HepG2 (cell line): ENCODE measurements at regions not wholly inside any gene's neighbourhood (a gene's known extent, or its start where the extent isn't known, plus 50 kb on each side); places are given as distances from the start of the nearest gene placed in this dataset.

Experiments
- ATAC-seq: fragments of 200-7000 bp; cut with Tn5 transposase; 3 replicates; pipeline ENCODE4 v1.9.1; 2020; ENCODE audit warnings: mild to moderate bottlenecking, moderate library complexity
- BruUV-seq: library from RNA; stranded (reverse); fragments of 400-500 nt; replicated peaks from 2 replicates; lab custom pipeline; 2021; lab: Mats Ljungman, UMichigan
- CTCF ChIA-PET: fragments of 300-600 bp; formaldehyde crosslinking; extraction: SDS; loops from one replicate; lab custom pipeline; 2021; ENCODE audit warnings: low total read pairs, inconsistent platforms, low intra/inter-chr PET ratio; lab: Yijun Ruan, JAX
- POLR2A ChIA-PET: fragments of 350-600 bp; sonication (Branson Sonifier 250); formaldehyde crosslinking; loops from one replicate; lab custom pipeline; 2020; ENCODE audit warnings: antibody characterized with exemption, inconsistent platforms; lab: Yijun Ruan, JAX
- DNase-seq: peaks from one replicate; pipeline ENCODE4 v3.0.0-alpha.2; 2015; ENCODE audit warnings: low spot score
- FAIRE-seq: peaks from 3 replicates; lab custom pipeline; 2011; peaks lifted over from hg19 to GRCh38; lab: Jason Lieb, UNC
- H2AFZ ChIP-seq: one replicate; pipeline ENCODE4 v1.6.1; 2011; ENCODE audit warnings: low read length, inconsistent platforms
- H3K27ac ChIP-seq: fragments of 300-600 bp; 3 replicates; pipeline ENCODE4 v1.8.0; 2011; ENCODE audit warnings: mixed run types, mild to moderate bottlenecking, mixed read lengths, low read length, inconsistent platforms; ENCODE audit not compliant: insufficient read depth; ENCODE audit errors: extremely low read length
- H3K27me3 ChIP-seq, 2 experiments: fragments of 200-600 bp in 1 of 2; 2 replicates in 1 of 2; 3 replicates in 1 of 2; pipeline versions ENCODE4 v1.6.0 to v1.8.0; 2011; ENCODE audit warnings: low read length in 2 of 2, mild to moderate bottlenecking in 2 of 2, moderate library complexity in 2 of 2, inconsistent platforms in 1 of 2; ENCODE audit not compliant: insufficient read depth in 2 of 2, control insufficient read depth in 1 of 2
- H3K36me3 ChIP-seq, 2 experiments: fragments of 200-600 bp in 1 of 2; replicated peaks in 1 of 2; 2 replicates in 1 of 2; 3 replicates in 1 of 2; pipeline versions ENCODE4 v1.5.1 to v1.8.0; 2011; ENCODE audit warnings: low read length in 2 of 2, inconsistent platforms in 1 of 2; ENCODE audit not compliant: insufficient read depth in 2 of 2, control insufficient read depth in 1 of 2
- H3K4me1 ChIP-seq: 2 replicates; pipeline ENCODE4 v1.5.1; 2012; ENCODE audit warnings: low read length, inconsistent platforms; ENCODE audit not compliant: insufficient read depth
- H3K4me2 ChIP-seq: 2 replicates; pipeline ENCODE4 v1.6.0; 2011; ENCODE audit warnings: low read depth, low read length, inconsistent platforms
- H3K4me3 ChIP-seq, 3 experiments: fragments of 200-600 bp in 1 of 3; sonication (generic), shearing (Covaris generic) in 1 of 3; replicated peaks in 1 of 3; 2 replicates each; pipeline ENCODE4 v1.5.1; 2011 to 2016; ENCODE audit warnings: low read length in 3 of 3, inconsistent platforms in 2 of 3, low read depth in 2 of 3, mild to moderate bottlenecking in 2 of 3, control low read depth in 1 of 3, mixed read lengths in 1 of 3; ENCODE audit not compliant: insufficient read depth in 1 of 3
- H3K79me2 ChIP-seq: one replicate; pipeline ENCODE4 v1.6.1; 2011; ENCODE audit warnings: low read length, inconsistent platforms; ENCODE audit not compliant: insufficient read depth
- H3K9ac ChIP-seq: 2 replicates; pipeline ENCODE4 v1.6.0; 2011; ENCODE audit warnings: mild to moderate bottlenecking, low read depth, low read length, inconsistent platforms; ENCODE audit not compliant: insufficient read depth
- H3K9me3 ChIP-seq: 2 replicates; pipeline ENCODE4 v1.5.1; 2012; ENCODE audit warnings: mild to moderate bottlenecking, low read length
- H4K20me1 ChIP-seq: 2 replicates; pipeline ENCODE4 v1.6.0; 2011; ENCODE audit warnings: inconsistent platforms, mild to moderate bottlenecking, low read length, moderate library complexity; ENCODE audit not compliant: insufficient read depth
- EP300 ChIP-seq, 3 experiments: sonication (generic) in 1 of 3; formaldehyde crosslinking in 1 of 3; IDR thresholded peaks; 2 replicates each; pipeline versions ENCODE4 v1.5.1 to v1.6.1; 2011 to 2020; ENCODE audit warnings: low read depth in 2 of 3, low read length in 2 of 3, borderline replicate concordance in 1 of 3, improper control_type of control experiment in 1 of 3, mild to moderate bottlenecking in 1 of 3, missing genetic modification reagents in 1 of 3, moderate library complexity in 1 of 3
- ETV6 ChIP-seq: sonication (generic); formaldehyde crosslinking; conservative IDR thresholded peaks from 2 replicates; pipeline ENCODE4 v1.4.0; 2020; ENCODE audit warnings: missing genetic modification reagents
- HMGXB3 ChIP-seq: sonication (generic); formaldehyde crosslinking; IDR thresholded peaks from 2 replicates; pipeline ENCODE4 v1.4.0; 2020; ENCODE audit warnings: missing genetic modification reagents, borderline replicate concordance
- KLF16 ChIP-seq, 2 experiments: sonication (generic) in 1 of 2; formaldehyde crosslinking in 1 of 2; IDR thresholded peaks; 2 replicates each; pipeline versions ENCODE4 v1.6.1 to v1.8.0; 2016 to 2023; ENCODE audit warnings: missing genetic modification reagents in 2 of 2, missing compliant biosample characterization in 1 of 2
- MLXIP ChIP-seq: sonication (generic); formaldehyde crosslinking; IDR thresholded peaks from 2 replicates; pipeline ENCODE4 v1.9.0; 2021; ENCODE audit warnings: missing genetic modification reagents, borderline replicate concordance
- MNT ChIP-seq: fragments of 450-650 bp; IDR thresholded peaks from 2 replicates; pipeline ENCODE4 v1.6.1; 2016
- NAIF1 ChIP-seq: sonication (generic); formaldehyde crosslinking; IDR thresholded peaks from 2 replicates; pipeline ENCODE4 v1.5.0; 2020; ENCODE audit warnings: mild to moderate bottlenecking, missing genetic modification reagents, borderline replicate concordance
- NKX3-1 ChIP-seq: sonication (generic); formaldehyde crosslinking; IDR thresholded peaks from 2 replicates; pipeline ENCODE4 v1.5.0; 2020; ENCODE audit warnings: missing genetic modification reagents
- NR1H2 ChIP-seq: sonication (generic); formaldehyde crosslinking; IDR thresholded peaks from 2 replicates; pipeline ENCODE4 v1.8.1; 2022; ENCODE audit warnings: low read depth, missing genetic modification reagents, borderline replicate concordance
- NR3C1 ChIP-seq: sonication (generic); formaldehyde crosslinking; IDR thresholded peaks from 2 replicates; pipeline ENCODE4 v1.4.0; 2020; ENCODE audit warnings: missing genetic modification reagents
- RXRB ChIP-seq: IDR thresholded peaks from 2 replicates; pipeline ENCODE4 v1.6.1; 2016; ENCODE audit warnings: borderline replicate concordance, missing genetic modification reagents, missing compliant biosample characterization
- ZNF225 ChIP-seq: sonication (generic); formaldehyde crosslinking; IDR thresholded peaks from 2 replicates; pipeline ENCODE4 v1.4.0; 2020; ENCODE audit warnings: mild to moderate bottlenecking, missing genetic modification reagents
- ZNF354B ChIP-seq: sonication (generic); formaldehyde crosslinking; IDR thresholded peaks from 2 replicates; pipeline ENCODE4 v1.8.0; 2022; ENCODE audit warnings: mild to moderate bottlenecking, missing genetic modification reagents
- ZNF678 ChIP-seq: sonication (generic); formaldehyde crosslinking; IDR thresholded peaks from 2 replicates; pipeline ENCODE4 v1.4.0; 2020; ENCODE audit warnings: mild to moderate bottlenecking, missing genetic modification reagents
- WGBS: methylation state at CpG from one replicate; pipeline ENCODE4 v1.1.6; 2017; ENCODE audit warnings: low lambda C conversion rate; 5-methylcytosine and 5-hydroxymethylcytosine counted together
- in situ Hi-C: cut with HindIII; loops from 2 replicates; pipeline ENCODE4 v1.10.0; 2017; ENCODE audit warnings: low pct_unique_long_range_greater_than_20kb; ENCODE audit not compliant: extremely low pct_ligation_motif_present
- intact Hi-C: fragments of 100-400 bp; cut with micrococcal nuclease; formaldehyde crosslinking; loops from one replicate; pipeline ENCODE4 v1.10.0; 2022; ENCODE audit not compliant: unreplicated experiment

- POLR2A ChIA-PET, result no interaction called here
- TF ChIP-seq ZNF678 (CRISPR knock-in tag), result no peak
- TF ChIP-seq NR3C1, result no peak
- TF ChIP-seq ZNF354B (CRISPR knock-in tag), result no peak
- no peak for TF ChIP-seq NR1H2 (CRISPR knock-in tag)
- no peak for TF ChIP-seq NAIF1 (CRISPR knock-in tag)
- no peak for TF ChIP-seq MLXIP (CRISPR knock-in tag)
- TF ChIP-seq HMGXB3 (CRISPR knock-in tag), result no peak
- TF ChIP-seq RXRB (CRISPR knock-in tag), result no peak
- no peak for TF ChIP-seq ETV6 (CRISPR knock-in tag)
- no peak for TF ChIP-seq NKX3-1
- TF ChIP-seq MNT, result no peak
- no peak for TF ChIP-seq ZNF225 (CRISPR knock-in tag)
- no peak for TF ChIP-seq KLF16 (CRISPR knock-in tag; IDR thresholded peaks at IDR 0.05)
- TF ChIP-seq EP300 (IDR thresholded peaks at IDR 0.05; ENCODE audit: low read depth in 2 of 2, low read length in 2 of 2), result no peak
- TF ChIP-seq EP300 (CRISPR knock-in tag; IDR thresholded peaks at IDR 0.05; ENCODE audit: borderline replicate concordance), result no peak
Observed at GRCh38 chr3:152899306-152899705, 64.4 kb downstream of the P2RY1 start.

More at GRCh38 chr3:152899306-152899705, 64.4 kb downstream of the P2RY1 start:
- DNase-seq, result no peak
- FAIRE-seq, result no peak
- no peaks in the 10 kb centered on the region for H4K20me1 ChIP-seq
- no peak overlapping the region for H3K9ac ChIP-seq
- no peak overlapping the region for H2AFZ ChIP-seq
- intact Hi-C loops (no loop called here), in situ Hi-C loops (no loop called here)
- no peaks in the 10 kb centered on the region for H3K36me3 ChIP-seq
- no peaks in the 10 kb centered on the region for H3K79me2 ChIP-seq
- no peak overlapping the region for H3K4me3 ChIP-seq
- no TSS peak for BruUV-seq
- no peaks in the 10 kb centered on the region for H3K27me3 ChIP-seq
- ATAC-seq, result no peak
- H3K9me3 ChIP-seq, result no peaks in the 10 kb centered on the region
- H3K4me1 ChIP-seq, result no peaks in the 10 kb centered on the region
- H3K27ac ChIP-seq, result no peak overlapping the region
- CTCF ChIA-PET, result no interaction called here
- WGBS, result 7% methylated on average over 2 of the region's 2 CpGs
- H3K4me2 ChIP-seq, result no peak overlapping the region
